ENCODE measurements at regions not wholly inside any gene's neighbourhood (a gene's known extent, or its start where the extent isn't known, plus 50 kb on each side); places are given as distances from the start of the nearest gene placed in this dataset.

DNA sequence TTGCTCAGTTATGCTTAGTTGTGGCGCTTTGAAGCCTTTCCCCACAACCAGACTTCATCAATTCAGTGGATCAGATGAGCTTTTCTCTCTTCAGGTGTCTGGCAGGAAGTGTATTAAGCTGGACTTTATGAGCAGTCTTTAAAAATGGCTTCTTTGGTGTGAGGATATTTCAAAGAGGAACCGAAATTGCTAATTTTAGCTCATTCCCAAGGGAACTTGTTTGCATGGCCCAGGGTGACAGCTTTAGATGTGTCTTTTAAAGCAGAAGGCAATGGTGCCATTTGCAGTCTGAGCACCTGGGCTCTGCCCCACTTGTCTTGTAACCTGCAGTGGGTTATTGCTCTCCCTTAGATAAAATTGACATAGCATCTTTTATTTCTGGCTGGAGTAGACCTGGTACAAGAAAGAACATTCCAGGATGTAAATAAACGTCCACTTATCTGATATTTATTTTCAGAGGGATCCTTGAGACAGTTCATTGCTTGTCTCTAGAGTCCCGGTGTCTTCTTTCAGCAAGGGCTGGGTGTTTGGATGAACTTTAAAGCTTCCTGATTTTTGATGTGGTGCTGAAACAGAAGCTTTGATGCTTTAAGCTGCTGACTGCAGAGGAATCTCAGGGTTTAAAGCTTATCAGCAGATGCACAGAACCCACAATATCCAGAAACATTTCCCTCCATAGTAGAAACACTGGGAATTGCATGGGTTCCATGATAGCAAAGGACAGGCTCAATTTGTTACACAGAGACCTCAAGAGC is 241.7 kb downstream of the ADGRL2 start:
- no peak for TF ChIP-seq POLR2AphosphoS5 (IDR thresholded peaks at IDR 0.05)
- TF ChIP-seq EP300 (IDR thresholded peaks at IDR 0.05) = no peak

All from upper lobe of left lung (tissue), 4 donors.